NT2/D1 (cell line): ENCODE measurements at regions not wholly inside any gene's neighbourhood (a gene's known extent, or its start where the extent isn't known, plus 50 kb on each side); places are given as distances from the start of the nearest gene placed in this dataset.

Experiments
- SUZ12 ChIP-seq: IDR thresholded peaks from 2 replicates; pipeline ENCODE4 v1.6.1; 2011; ENCODE audit not compliant: insufficient read length, insufficient read depth; ENCODE audit errors: extremely low read depth
- YY1 ChIP-seq: IDR thresholded peaks from 2 replicates; pipeline ENCODE4 v1.6.1; 2011; ENCODE audit not compliant: insufficient read length, insufficient read depth

DNA sequence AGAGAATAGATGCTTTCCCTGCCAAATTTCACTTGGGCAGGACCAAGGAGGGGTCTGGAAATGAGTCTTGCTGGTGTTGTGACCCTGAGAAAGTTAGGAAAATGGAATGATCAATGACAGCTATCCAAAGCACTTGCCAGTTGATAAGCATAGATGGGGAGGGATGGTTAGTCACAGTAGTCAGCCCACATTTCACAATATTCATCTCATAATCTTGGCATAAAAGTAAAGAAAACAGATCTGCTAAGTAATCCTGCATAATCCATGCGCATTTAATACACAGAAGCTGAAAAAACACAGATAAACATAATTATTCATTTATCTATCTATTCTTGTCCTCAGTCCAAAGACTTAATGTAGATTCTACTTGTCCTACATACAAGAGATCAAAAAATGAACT, 184.1 kb downstream of the ZIC4 start:
- no peak for TF ChIP-seq SUZ12
- TF ChIP-seq YY1: no peak
